ENCODE measurements at regions not wholly inside any gene's neighbourhood (a gene's known extent, or its start where the extent isn't known, plus 50 kb on each side); places are given as distances from the start of the nearest gene placed in this dataset.
"Not testable (repeated sequence)": the region's sequence is repeated elsewhere in the genome, so short reads cannot be mapped to it uniquely, and the experiment has no call there.

DNA sequence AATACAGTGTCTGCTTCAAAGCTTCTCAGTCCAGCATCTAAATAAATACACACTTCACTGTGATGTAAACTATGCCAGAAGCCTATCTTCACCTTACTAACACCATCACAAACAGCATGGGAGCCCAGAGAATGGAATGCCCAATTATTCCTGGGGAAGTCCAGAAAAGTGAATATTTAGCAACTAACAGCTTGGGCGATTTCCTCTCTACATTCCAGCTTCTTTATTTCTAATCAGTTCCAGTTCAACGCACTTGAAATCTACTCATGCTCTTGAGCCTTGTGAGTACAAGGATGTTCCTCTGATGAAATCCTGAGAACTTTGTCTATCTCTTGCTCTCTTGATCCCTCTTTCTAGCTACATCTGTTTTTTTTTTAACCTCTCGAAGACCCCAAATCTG, 100.4 kb upstream of the C9orf72 start:
- DNase-seq, result peak; percentile 27

DNA sequence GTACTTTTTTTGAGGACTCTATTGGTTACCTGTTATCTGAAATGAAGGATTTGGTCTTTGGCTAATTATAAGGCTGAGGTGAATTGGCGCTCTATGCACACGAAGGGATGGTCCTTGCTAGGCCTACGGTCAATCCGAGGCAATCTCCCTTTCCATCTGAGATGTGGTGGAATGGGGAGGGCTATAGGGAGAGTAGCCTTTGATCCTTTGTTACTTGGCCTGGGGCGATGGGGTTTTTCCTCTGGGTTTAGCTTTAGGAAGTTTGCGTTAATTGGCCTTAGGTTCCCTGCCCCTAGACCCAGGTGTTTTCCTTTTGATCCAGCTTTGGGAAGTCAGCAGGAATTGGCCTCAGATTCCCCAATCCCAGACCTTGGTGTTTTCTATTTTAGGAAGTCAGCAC, 102.1 kb upstream of the C9orf72 start:
- no peak for DNase-seq

GRCh38 chr9:27676827-27677226, 103.5 kb upstream of the C9orf72 start:
- no peak for DNase-seq

DNA sequence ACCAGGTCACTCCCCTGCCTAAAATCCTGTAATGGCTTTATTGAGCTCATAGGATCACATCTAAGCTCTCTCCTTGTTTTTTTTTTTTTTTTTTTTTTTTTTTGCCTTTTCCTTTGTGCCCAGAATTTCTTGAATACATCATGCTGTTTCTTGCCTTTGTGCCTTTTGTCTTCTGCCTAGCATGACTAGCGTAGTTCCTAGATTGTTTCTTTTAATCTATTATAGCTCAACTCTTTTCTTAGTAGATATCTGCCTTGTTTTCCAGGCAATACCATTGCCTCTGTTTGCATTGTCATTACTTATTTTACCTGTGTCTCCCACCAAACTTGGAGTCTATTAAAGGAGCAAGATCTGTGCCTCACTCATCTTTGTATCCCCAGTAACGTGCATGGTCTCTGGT, 106.1 kb upstream of the C9orf72 start:
- DNase-seq, result no peak

GRCh38 chr9:27683181-27683580, 109.9 kb upstream of the C9orf72 start:
- DNase-seq, result no peak

GRCh38 chr9:27688954-27689353, 115.7 kb upstream of the C9orf72 start:
- no peak for DNase-seq

DNA sequence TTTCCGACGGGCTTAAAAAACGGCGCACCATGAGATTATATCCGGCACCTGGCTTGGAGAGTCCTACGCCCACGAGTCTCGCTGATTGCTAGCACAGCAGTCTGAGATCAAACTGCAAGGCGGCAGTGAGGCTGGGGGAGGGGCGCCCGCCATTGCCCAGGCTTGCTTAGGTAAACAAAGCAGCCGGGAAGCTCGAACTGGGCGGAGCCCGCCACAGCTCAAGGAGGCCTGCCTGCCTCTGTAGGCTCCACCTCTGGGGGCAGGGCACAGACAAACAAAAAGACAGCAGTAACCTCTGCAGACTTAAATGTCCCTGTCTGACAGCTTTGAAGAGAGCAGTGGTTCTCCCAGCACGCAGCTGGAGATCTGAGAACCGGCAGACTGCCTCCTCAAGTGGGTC, 117.5 kb upstream of the C9orf72 start:
- DNase-seq, result not testable (repeated sequence)

- no peak for DNase-seq
Measured at GRCh38 chr9:27699621-27700020, 126.3 kb upstream of the C9orf72 start.

DNA sequence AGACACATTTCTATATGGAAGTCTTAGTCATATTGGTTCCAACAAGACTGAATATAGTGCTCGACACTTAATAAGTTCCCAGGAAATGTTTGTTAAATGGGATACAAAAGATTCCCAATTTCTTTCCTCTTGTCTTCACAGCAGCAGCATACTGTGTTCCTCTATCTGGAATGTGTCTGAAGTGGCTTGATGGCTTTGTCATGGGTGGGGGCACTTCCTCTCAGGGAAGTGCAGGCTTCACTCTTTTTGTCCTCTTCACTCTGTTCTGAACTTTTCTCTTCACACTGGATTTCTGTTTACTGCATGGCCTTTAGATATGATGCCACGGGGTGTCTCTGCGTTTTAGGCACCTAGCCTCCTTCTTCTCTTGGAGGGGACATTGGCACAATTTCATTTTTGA, 127.7 kb upstream of the C9orf72 start:
- DNase-seq, result peak; percentile 19

- peak; percentile 70 for DNase-seq
Measured at GRCh38 chr9:27701587-27701986, 128.3 kb upstream of the C9orf72 start.

DNA sequence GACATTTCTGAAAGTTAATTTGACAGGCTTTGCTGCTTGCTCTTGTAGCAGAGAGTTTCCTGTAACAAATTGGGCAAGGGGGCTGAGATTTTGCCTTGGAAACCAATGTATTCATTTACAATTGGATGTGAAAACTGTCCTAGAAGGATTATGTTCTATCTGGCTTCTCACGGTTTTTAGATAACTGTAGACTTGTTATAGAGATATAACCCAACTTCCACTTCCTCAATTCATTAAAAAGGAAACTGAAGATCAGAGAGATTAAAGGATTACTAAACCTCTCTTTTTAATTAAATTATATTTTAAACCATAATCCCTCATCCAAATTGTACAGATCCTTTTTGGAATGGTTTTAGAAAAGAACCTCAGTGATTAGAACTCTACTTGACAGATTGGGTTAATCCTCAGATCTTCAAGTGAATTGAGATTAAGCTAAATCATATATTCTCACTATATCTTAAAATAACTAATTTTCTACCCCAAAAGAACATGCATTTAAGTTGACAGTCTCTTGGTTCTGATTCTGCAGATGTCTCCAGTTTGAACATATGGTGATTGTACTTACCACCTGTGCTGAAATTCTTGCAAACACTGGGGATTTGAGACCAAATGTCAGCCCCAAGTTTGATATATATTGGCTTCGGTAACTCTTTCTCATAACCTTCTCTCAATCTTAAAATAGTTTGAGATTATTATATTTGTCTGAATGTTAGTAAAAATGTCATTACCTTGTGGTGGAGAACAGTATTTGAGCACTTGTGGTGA, 130.1 kb upstream of the C9orf72 start:
- DNase-seq, result no peak

DNA sequence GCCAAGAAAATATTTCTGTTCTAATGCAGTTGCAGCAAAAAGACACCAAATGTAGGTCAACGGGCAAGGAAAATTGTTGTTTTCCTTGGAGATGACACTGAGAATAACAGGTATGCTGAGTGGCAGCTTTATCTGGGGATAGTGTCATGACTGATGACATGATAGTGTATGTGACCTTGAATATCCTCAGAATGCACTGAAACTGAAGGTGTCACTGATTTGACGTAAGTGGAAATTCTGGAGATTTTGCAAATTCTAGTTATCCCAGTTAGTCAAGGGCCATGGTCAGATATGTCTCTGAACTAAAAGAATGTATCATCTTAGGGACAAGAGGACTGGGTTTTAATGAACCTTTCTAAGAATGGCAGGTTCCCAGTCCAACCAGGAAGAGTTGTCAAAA, 138.0 kb upstream of the C9orf72 start:
- DNase-seq, result no peak

- DNase-seq, result no peak
Measured at GRCh38 chr9:27712806-27713205, 139.5 kb upstream of the C9orf72 start.

DNA sequence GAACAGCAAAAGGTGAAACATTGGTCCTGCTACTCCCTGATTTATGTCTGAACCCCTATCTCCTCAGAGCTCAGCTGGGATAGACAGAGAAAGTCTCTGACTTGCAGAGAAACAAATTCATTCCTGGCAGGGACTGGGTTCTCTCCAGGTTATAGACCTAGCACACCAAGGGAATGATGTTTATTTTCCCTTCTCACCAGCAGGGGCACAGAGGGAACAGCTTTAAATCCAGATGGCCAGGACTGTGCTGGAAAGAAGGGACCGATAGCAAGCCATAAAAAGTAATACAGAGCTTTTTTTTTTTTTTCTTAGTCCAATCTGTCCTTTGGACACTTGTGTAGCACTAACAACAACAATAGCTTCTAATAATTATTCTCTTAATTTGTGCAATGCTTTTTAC, 141.1 kb upstream of the C9orf72 start:
- DNase-seq, result no peak

DNA sequence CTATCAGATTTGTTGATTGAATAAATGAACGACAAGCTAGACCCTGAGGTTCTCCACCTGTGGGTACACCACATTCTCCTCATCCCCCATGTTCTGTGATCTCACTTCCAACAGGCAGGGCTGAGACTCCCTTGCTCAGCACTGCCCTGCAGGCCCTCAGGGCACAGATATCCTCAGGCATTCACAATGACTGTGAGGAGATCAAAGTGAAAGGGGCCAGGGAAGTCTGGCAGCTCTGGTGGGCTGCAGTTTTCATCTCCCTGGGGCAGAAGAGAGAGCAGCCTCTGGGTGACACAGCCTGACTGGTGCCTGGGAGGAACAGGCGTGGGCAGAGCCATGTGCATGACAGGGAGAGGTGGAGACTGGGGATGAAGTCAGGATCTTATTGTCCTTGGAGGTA, 142.4 kb upstream of the C9orf72 start:
- no peak for DNase-seq

- no peak for DNase-seq
Measured at GRCh38 chr9:27717991-27718390, 144.7 kb upstream of the C9orf72 start.

DNA sequence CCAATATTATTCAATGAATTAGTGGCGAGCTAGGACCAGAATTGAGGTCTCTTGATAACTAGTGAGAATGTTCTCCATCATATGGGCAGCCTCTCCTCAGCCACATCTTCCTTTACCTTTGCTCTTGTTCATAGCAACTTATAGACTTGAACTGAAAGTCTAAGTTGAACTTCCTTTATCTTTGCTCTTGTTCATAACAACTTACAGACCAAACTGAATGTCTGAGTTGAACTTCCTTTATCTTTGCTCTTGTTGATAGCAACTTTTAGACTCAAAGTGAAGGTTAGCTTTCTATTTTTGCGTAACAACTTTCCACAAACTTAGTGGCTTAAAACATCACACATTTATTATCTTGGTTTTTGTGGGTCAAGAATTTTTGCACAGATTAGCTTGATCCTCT, 146.4 kb upstream of the C9orf72 start:
- no peak for DNase-seq

- DNase-seq, result no peak
Measured at GRCh38 chr9:27722866-27723265, 149.6 kb upstream of the C9orf72 start.

DNA sequence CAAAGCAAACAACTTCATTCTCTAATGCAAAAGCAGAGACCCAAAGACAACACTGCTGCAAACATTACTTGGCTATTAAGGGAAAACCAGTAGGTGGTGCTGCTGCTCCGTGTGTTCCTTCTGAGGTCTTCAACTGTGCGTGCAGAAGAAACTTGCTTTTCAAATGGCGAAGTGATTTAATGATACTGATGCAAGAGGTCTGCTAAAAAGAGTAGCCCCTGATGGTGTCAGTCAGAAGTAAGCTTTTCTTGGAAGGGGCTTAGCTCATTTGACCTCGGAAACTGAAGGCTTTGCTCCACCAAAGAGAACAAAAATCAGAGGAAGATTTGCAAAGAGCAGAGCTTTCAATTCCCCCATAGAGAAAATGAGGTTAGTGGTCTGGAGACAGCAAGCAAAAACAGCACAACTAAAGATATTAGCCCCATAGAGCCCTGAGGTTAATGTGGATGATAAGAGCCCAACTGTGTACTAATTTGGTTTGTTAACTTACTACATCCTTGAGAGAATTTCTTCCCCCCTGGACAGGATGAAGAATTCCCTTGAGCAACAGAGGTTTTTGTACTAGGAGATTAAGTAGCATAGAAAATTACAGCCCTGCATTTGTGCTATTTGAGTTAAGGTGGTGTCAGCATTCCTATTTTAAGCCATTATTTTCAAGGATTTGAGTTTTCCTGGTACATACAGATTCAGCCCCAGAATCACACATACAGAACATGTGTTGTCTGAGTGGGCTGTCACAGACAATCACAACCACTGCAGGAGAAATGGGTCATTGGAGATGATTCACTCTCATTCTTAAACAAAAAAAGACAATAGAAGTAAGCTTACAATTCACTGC, 153.2 kb upstream of the C9orf72 start:
- DNase-seq, result peak; percentile 88

DNA sequence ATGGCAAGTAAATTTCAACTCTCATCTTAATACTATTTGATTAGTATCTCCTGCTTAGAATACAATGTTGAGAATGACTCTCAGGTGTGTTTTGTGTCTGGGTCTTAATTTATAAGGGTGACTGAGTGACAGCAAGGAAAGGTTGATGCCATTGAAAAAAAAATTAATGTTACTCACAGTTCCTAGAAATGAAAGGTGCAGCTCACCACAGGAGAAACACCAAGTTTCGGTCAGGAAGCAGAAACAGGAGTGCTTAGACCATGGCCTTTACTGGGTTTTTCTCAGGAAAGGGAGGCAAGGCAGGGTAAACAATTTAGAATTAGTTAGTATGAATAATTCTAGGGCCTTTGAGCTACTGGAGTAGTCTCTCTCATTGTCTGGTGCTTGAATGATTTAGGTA, 159.2 kb upstream of the C9orf72 start:
- DNase-seq, result no peak

- DNase-seq, result no peak
Measured at GRCh38 chr9:27743490-27743889, 170.2 kb upstream of the C9orf72 start.

GRCh38 chr9:27747450-27747849, 174.2 kb upstream of the C9orf72 start:
- DNase-seq, result no peak

GRCh38 chr9:27749838-27750237, 176.6 kb upstream of the C9orf72 start:
- peak; percentile 24 for DNase-seq

DNA sequence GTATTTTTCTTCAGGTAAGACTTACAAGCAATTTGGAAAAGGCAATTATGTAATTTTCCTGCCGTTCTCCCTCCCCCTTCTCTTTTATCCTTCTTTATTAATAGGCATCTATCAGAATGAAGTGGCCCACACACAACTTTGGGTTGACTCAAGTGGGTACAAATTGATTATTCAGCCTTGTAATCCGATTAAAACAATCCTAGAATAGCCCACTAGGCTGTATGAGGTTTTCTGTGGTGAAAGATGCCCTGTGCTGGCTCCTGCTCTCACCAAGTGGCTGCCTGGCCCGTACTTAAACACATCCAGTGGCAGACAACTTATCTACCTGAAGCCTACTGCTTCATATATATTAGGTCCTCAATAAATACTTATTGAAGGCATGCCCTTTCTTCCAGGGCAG, 177.3 kb upstream of the C9orf72 start:
- peak; percentile 60 for DNase-seq

All from retina (tissue), 1 donor.